ENCODE measurements at regions not wholly inside any gene's neighbourhood (a gene's known extent, or its start where the extent isn't known, plus 50 kb on each side); places are given as distances from the start of the nearest gene placed in this dataset.

DNA sequence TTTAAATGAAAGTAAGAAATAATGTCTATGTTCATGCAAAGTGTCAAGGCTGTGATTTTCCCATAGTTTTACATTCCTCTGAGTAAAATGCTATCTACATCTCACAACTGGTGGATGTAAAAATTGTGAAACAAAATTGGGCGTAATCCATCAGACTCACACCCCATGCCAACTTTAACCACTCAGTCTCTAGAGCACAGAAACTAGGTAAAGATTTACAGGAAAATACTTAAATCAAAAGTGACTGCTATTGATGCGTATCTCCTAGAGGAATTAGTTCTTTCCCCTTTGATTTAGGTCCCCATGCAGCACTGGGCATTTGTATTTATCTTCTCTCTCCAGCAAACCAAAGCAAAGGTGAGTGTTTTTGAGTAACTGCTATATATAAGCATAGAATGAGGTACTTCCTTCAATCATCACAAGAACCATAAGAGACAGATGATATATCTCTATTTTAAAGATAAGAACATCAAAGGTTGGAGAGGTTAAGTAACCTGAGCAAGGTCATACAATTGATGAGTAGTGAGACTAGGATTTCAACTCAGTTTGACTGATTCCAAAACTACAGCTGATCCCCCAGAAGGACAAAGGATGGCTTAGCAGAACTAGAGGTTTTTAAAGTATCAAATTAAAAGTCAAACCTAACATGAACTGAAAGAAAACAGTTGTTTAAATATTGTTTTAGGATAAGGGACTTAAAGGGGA is 594.0 kb upstream of the ACVR2A start:
- no peak for TF ChIP-seq CTCF (conservative IDR thresholded peaks at IDR 0.05)
- no peak for TF ChIP-seq EZH2 (IDR thresholded peaks at IDR 0.05; ENCODE audit: low read depth)
- Histone ChIP-seq H3K4me1 (replicated peaks; ENCODE audit: insufficient read depth) (no peaks in the 10 kb centered on the region), H3K4me3 (no peak overlapping the region), H3F3A (ENCODE audit: insufficient read depth, low read depth) (no peaks in the 10 kb centered on the region), H3K27ac (no peak overlapping the region), H4K20me1 (ENCODE audit: insufficient read depth) (no peaks in the 10 kb centered on the region), H3K9me3 (ENCODE audit: insufficient read depth, low read depth) (no peaks in the 10 kb centered on the region), H3K79me2 (ENCODE audit: low read depth) (no peaks in the 10 kb centered on the region), H3K27me3 (ENCODE audit: insufficient read depth, low read depth) (no peaks in the 10 kb centered on the region), H3K9me2 (ENCODE audit: insufficient read depth) (no peaks in the 10 kb centered on the region), H3K4me2 (no peak overlapping the region), H2AFZ (no peak overlapping the region), H3K36me3 (ENCODE audit: low read depth) (no peaks in the 10 kb centered on the region)
- BruUV-seq (replicated peaks) = no TSS peak
- DNase-seq = no peak
- CTCF ChIA-PET = no interaction called here
- intact Hi-C loops (cut with micrococcal nuclease; ENCODE audit: unreplicated experiment) = no loop called here
- POLR2A ChIA-PET (ENCODE audit: unreplicated experiment) = no interaction called here

DNA sequence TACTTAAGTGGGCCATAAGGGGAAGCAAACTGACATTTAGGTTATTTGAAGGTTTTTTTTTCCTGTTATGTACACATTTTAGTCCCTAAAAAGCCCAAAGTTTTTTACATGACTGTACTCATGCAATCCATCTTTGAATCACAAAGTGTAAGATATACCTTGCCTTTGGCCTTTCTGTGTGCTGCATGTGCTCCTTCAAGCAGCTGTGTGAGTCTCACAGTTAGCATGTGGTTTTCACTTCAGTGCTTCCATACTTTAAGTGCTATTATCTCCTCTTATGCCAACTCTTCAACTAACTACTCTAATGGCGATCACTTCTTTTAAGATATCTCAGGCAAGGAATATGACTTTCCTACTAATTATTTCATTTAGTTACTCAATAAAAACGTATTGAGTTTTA is 597.1 kb upstream of the ACVR2A start:
- no TSS peak for BruUV-seq (replicated peaks)
- Histone ChIP-seq H3F3A (ENCODE audit: insufficient read depth, low read depth) (no peaks in the 10 kb centered on the region), H3K79me2 (ENCODE audit: low read depth) (no peaks in the 10 kb centered on the region), H3K4me2 (no peak overlapping the region), H3K27me3 (ENCODE audit: insufficient read depth, low read depth) (no peaks in the 10 kb centered on the region), H3K9me3 (ENCODE audit: insufficient read depth, low read depth) (no peaks in the 10 kb centered on the region), H3K4me1 (replicated peaks; ENCODE audit: insufficient read depth) (no peaks in the 10 kb centered on the region), H3K9me2 (ENCODE audit: insufficient read depth) (no peaks in the 10 kb centered on the region), H3K27ac (no peak overlapping the region), H2AFZ (no peak overlapping the region), H3K36me3 (ENCODE audit: low read depth) (no peaks in the 10 kb centered on the region), H4K20me1 (ENCODE audit: insufficient read depth) (no peaks in the 10 kb centered on the region), H3K4me3 (no peak overlapping the region)
- CTCF ChIA-PET = no interaction called here
- POLR2A ChIA-PET (ENCODE audit: unreplicated experiment) = no interaction called here
- DNase-seq = no peak
- intact Hi-C loops (cut with micrococcal nuclease; ENCODE audit: unreplicated experiment) = no loop called here
- TF ChIP-seq CTCF (conservative IDR thresholded peaks at IDR 0.05) (no peak), EZH2 (IDR thresholded peaks at IDR 0.05; ENCODE audit: low read depth) (no peak)

GRCh38 chr2:147242445-147242844 is 602.4 kb upstream of the ACVR2A start:
- Histone ChIP-seq H3K9me2 (ENCODE audit: insufficient read depth) (no peaks in the 10 kb centered on the region), H3K4me1 (replicated peaks; ENCODE audit: insufficient read depth) (no peaks in the 10 kb centered on the region), H3K27ac (no peak overlapping the region), H3K27me3 (ENCODE audit: insufficient read depth, low read depth) (no peaks in the 10 kb centered on the region), H4K20me1 (ENCODE audit: insufficient read depth) (no peaks in the 10 kb centered on the region), H2AFZ (no peak overlapping the region), H3F3A (ENCODE audit: insufficient read depth, low read depth) (no peaks in the 10 kb centered on the region), H3K36me3 (ENCODE audit: low read depth) (no peaks in the 10 kb centered on the region), H3K9me3 (ENCODE audit: insufficient read depth, low read depth) (no peaks in the 10 kb centered on the region), H3K4me2 (no peak overlapping the region), H3K4me3 (no peak overlapping the region), H3K79me2 (ENCODE audit: low read depth) (no peaks in the 10 kb centered on the region)
- no TSS peak for BruUV-seq (replicated peaks)
- ChIA-PET CTCF (no interaction called here), POLR2A (ENCODE audit: unreplicated experiment) (no interaction called here)
- no peak for DNase-seq
- TF ChIP-seq CTCF (conservative IDR thresholded peaks at IDR 0.05) = no peak
- intact Hi-C loops (cut with micrococcal nuclease; ENCODE audit: unreplicated experiment) = no loop called here
